ENCODE measurements at regions not wholly inside any gene's neighbourhood (a gene's known extent, or its start where the extent isn't known, plus 50 kb on each side); places are given as distances from the start of the nearest gene placed in this dataset.

DNA sequence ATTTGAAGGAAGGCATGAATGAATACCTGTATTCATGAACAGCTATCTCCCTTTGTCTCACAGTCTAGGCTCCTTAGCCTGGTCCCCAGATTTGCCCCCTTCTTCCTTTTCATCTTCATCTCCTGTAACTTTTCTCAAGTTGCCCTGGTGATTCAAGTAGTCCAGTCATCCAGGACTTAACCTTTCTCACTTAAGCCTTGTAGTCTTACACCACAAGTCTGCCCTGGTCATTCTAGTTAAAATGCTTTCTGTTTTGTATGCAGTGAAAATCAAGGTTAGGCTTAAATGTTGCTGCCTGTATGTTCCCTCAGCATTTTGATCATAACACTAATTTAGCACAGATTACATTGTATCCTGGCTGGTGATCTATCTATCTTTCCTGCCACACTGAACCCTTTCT, 58.5 kb upstream of the SLC7A11 start:
- DNase-seq, result peak in 1 of 3 donors; percentile 45

GRCh38 chr4:138299881-138300280, 57.7 kb upstream of the SLC7A11 start:
- peak; percentile 67 to 77 (median 77) for DNase-seq

GRCh38 chr4:138298866-138299265, 56.7 kb upstream of the SLC7A11 start:
- peak; percentile 13 to 52 (median 50) for DNase-seq

GRCh38 chr4:138298431-138298830, 56.3 kb upstream of the SLC7A11 start:
- DNase-seq, result peak in 2 of 3 donors; percentile 35 to 70

DNA sequence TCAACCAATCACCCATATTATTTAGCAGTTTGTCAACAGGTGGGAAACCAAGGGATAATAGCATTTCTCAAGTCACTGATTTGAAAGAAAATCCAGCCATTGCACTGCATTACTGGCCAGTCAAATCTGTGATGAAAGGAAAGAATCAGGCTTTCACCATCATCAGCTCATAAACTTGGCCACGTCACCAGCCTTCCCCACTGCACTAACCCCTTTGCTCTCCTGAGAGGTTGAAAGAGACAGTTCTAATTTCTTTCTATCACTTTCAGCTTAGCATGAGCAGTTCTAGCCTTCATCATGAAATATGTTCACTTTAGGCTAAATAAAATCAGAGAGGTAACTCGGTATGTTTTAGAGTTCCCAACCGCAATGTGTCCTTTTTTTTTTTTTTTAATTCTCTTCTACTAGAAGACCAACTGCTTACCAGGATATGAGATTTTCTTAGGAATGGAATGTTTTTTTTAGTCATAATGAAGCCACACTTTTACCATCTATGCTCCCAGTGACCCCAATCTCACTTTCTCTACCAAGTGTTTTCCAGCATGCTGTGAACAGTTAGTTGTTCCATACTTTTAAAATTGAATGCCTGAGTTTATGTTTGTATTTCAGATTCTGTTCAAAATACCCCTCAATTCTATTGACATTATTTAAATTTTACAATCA, 55.7 kb upstream of the SLC7A11 start:
- DNase-seq, result no peak

- DNase-seq, result no peak
Measured at GRCh38 chr4:138292321-138292720, 50.2 kb upstream of the SLC7A11 start.
